Activated CD4-positive, alpha-beta T cell treated with anti-CD3 and anti-CD28 coated beads, Interleukin-2, amount 10 ng/mL, durations not matched to agents 7 days and 5 days (primary cell): ENCODE measurements at regions not wholly inside any gene's neighbourhood (a gene's known extent, or its start where the extent isn't known, plus 50 kb on each side); places are given as distances from the start of the nearest gene placed in this dataset.

Experiments
- CTCF ChIA-PET: fragments of 350-600 bp; sonication (Branson Sonifier 250); formaldehyde crosslinking; loops from one replicate; lab custom pipeline; 2021; ENCODE audit warnings: antibody characterized with exemption; lab: Charles Lee
- POLR2A ChIA-PET: fragments of 350-600 bp; sonication (Branson Sonifier 250); formaldehyde crosslinking; loops from one replicate; lab custom pipeline; 2021; ENCODE audit warnings: antibody characterized with exemption; lab: Charles Lee
- DNase-seq: peaks from one replicate; pipeline ENCODE4 v3.0.0-alpha.2; 2020
- H3K27ac Mint-ChIP-seq: one replicate; pipeline ENCODE4 v1.8.0; 2021; ENCODE audit warnings: mild to moderate bottlenecking, moderate library complexity, mixed read lengths
- H3K27me3 Mint-ChIP-seq: one replicate; pipeline ENCODE4 v1.8.0; 2021; ENCODE audit warnings: mixed read lengths
- H3K36me3 Mint-ChIP-seq: one replicate; pipeline ENCODE4 v1.8.0; 2021; ENCODE audit warnings: low read depth, mixed read lengths
- H3K4me1 Mint-ChIP-seq: one replicate; pipeline ENCODE4 v1.8.0; 2021; ENCODE audit warnings: mixed read lengths
- H3K4me3 Mint-ChIP-seq: one replicate; pipeline ENCODE4 v1.8.0; 2021; ENCODE audit warnings: mild to moderate bottlenecking, moderate library complexity, mixed read lengths
- H3K9me3 Mint-ChIP-seq: one replicate; pipeline ENCODE4 v1.8.0; 2021; ENCODE audit warnings: mixed read lengths

DNA sequence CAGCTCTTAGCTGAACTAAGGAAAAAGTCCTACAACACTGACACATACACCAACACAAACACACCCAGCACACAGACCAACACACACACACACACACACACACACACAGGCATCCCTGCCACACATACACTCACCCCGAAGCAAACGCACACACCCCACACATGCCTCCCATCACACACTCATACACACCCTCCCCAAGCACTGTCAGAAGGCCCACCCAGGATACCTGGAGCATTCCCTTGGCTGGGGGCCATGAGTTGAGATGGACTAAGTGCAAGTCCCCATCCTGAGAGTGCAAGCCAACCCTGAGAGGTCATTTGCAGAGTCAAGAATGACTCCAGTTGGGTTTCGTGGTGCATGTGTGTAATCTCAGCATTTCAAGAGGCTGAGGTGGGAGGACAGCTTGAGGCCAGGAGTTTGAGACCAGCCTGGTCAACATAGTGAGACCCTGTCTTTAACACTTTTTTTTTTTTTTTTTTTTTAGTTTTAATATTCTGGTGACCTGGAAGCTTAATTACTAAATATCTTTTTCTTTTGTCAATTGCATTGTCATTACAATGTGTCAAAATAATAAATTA is 117.3 kb downstream of the RHOU start:
- Mint-ChIP-seq H3K27ac (no peak overlapping the region), H3K9me3 (no peaks in the 10 kb centered on the region), H3K27me3 (peaks cover 19% of the 10 kb centered on the region), H3K36me3 (no peaks in the 10 kb centered on the region), H3K4me3 (no peak overlapping the region), H3K4me1 (no peaks in the 10 kb centered on the region)
- ChIA-PET CTCF (no interaction called here), POLR2A (no interaction called here)
- no peak for DNase-seq

DNA sequence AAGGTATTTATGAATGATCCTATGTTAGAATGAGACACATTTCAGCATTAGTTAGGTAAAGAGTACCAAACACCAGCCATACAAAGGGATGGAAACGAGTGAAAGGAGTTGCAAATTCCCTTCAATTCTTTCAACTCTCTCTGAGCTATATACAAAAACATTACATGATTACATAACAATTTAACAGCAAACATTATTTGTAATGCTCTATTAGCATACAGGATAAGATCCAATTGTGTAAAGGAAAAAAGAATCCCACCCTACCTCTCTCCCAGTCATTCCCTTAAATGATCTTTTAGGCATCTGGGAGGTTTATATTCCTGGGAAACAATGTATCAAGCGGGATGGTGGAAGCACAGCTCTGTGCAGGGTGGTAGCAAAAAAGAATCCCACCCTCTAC is 117.9 kb downstream of the RHOU start:
- no peak overlapping the region for H3K27ac Mint-ChIP-seq
- ChIA-PET POLR2A (no interaction called here), CTCF (no interaction called here)
- no peaks in the 10 kb centered on the region for H3K9me3 Mint-ChIP-seq
- H3K27me3 Mint-ChIP-seq, result peaks cover 19% of the 10 kb centered on the region
- H3K4me1 Mint-ChIP-seq, result no peaks in the 10 kb centered on the region
- no peak overlapping the region for H3K4me3 Mint-ChIP-seq
- DNase-seq, result no peak
- no peaks in the 10 kb centered on the region for H3K36me3 Mint-ChIP-seq

DNA sequence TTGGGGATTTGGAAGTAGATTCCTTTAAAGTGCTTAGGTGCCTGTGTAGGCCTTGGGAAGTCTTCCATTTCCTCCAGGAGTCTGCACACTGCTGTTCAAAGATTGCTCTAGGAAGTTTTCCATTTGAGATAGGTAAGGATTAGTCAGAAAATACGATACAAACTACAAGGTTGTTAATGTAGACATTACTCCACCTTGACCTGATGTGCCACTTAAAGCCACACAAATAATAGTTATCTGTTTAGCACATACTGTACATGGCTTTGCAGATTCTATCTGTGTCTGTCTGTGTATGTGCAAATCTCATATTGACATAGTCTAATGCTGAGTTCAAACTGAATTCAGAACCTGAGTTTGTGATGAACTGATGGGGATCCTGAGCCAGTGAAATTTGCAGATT is 118.4 kb downstream of the RHOU start:
- no peak for DNase-seq
- Mint-ChIP-seq H3K27me3 (peaks cover 22% of the 10 kb centered on the region), H3K36me3 (no peaks in the 10 kb centered on the region), H3K4me3 (no peak overlapping the region), H3K4me1 (no peaks in the 10 kb centered on the region), H3K9me3 (no peaks in the 10 kb centered on the region), H3K27ac (no peak overlapping the region)
- ChIA-PET POLR2A (no interaction called here), CTCF (no interaction called here)

DNA sequence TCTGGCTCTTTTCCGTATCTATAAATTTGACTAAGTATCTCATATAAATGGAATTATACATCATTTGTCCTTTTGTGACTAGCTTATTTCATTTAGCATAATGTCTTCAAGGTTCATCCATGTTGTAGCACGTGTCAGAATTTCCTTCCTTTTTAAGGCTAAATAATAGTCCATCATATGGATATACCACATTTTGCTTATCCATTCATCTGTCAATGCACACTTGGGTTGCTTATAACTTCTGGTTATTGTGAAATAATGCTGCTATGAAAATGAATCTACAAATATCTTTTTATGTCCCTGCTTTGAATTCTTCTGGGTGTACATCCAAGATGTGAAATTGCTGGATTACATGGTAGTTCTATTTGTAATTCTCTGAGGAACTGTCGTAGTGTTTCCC is 119.6 kb downstream of the RHOU start:
- no peak for DNase-seq
- POLR2A ChIA-PET, result no interaction called here
- Mint-ChIP-seq H3K4me1 (peaks cover 4% of the 10 kb centered on the region), H3K36me3 (no peaks in the 10 kb centered on the region), H3K27me3 (peaks cover 22% of the 10 kb centered on the region), H3K27ac (no peak overlapping the region), H3K4me3 (no peak overlapping the region), H3K9me3 (no peaks in the 10 kb centered on the region)
- CTCF ChIA-PET, result no interaction called here

DNA sequence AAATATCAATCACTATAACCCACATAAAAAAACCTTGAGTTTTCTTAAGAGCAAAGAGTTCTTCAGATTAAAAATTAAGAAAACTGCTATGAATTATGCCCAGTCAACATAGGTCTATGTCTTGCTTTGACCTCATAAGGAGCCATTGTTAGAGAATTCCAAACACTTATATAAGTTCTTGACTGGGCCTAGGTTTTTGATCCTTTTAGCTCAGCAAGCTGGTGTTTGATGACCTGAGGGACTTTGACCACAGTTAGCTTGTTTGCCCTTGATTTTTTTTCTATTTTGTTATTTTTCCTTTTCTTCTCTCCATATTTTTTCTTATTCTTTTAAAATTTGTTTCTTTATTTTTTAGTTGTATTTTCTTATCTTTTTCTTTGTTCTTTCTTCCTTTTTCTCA is 122.3 kb downstream of the RHOU start:
- H3K9me3 Mint-ChIP-seq, result no peaks in the 10 kb centered on the region
- POLR2A ChIA-PET, result no interaction called here
- H3K27me3 Mint-ChIP-seq, result peaks cover 20% of the 10 kb centered on the region

DNA sequence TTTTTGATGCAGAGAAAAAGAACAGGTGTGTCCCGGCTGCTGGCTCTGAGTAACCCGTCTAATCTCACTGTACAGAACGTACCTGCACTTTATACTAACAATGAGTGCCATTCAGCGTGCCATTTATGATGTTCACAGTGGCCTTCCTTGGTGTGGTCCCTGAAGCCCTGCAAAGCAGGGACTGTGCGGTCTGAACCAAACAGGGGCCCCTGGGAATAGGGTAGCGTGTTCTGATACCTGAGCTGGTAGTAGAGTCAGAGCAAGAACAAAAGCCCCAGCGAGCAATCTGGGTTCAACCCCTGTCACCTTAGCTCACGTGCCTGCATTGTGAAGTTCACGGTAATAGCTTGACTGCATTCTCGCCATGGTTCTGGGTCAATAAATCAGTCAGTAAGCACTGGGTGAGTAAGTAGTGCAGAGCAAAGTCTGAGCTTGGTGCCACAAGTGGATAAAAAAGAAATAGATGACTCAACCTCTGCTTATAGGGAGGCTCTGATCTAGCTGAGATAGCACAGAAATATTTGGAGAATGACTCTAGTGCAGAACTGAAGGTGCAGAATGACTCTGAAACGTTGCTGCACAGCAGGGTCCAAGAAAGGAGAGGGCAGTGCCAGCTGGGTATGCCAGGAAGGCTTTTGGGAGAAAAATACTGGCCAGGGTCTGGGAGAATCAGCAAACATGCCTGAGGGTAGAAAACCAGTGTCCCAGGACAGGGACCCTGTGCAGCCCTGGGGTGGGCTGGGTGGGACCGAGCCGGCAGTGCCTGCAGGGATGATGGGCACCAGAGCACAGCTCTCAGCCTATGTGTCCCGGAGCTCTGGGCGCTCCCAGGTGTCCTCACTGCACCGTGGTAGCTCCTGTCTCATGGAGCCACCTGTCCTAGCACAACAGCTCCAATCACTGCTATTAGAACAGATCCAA is 125.9 kb downstream of the RHOU start:
- H3K27me3 Mint-ChIP-seq, result peaks cover 8% of the 10 kb centered on the region
- no peak for DNase-seq
- H3K4me3 Mint-ChIP-seq, result no peak overlapping the region
- CTCF ChIA-PET, result interaction anchor here (0.9 to 1.3 kb wide), 2 partner anchors 336 to 367 kb away, joined by 3 read pairs; no protein-coding TSS in a partner anchor
- POLR2A ChIA-PET, result no interaction called here
- peaks cover 48% of the 10 kb centered on the region for H3K4me1 Mint-ChIP-seq
- no peaks in the 10 kb centered on the region for H3K9me3 Mint-ChIP-seq
- peak overlapping the region; percentile 15 for H3K27ac Mint-ChIP-seq
- H3K36me3 Mint-ChIP-seq, result peaks cover 3% of the 10 kb centered on the region

More for the DNA sequence above, 122.3 kb downstream of the RHOU start:
- Mint-ChIP-seq H3K27ac (no peak overlapping the region), H3K4me3 (no peak overlapping the region), H3K4me1 (peaks cover 19% of the 10 kb centered on the region), H3K36me3 (no peaks in the 10 kb centered on the region)
- CTCF ChIA-PET, result interaction anchor here (0.6 to 1.3 kb wide), 3 partner anchors 24 to 364 kb away, joined by 3 to 4 read pairs (median 3); no protein-coding TSS in a partner anchor
- no peak for DNase-seq

DNA sequence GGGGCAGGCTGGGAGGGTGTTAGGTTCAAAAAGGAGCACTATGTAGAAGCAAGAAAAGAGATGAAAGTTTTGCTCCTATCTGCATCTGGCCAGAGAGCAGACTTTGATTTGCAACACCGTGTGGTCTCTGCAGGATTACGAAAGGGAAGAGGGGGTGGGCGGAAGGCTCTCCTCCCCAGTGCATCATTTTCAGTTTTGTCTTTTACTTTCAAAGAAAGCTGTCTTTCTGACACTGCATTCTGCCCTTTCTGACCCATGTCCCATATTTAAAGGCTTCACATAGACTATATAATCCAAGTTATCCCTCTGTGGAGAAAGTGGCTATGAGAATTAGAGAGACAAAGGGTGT is 126.5 kb downstream of the RHOU start:
- H3K9me3 Mint-ChIP-seq, result no peaks in the 10 kb centered on the region
- H3K27me3 Mint-ChIP-seq, result peaks cover 5% of the 10 kb centered on the region
- H3K27ac Mint-ChIP-seq, result no peak overlapping the region
- CTCF ChIA-PET, result interaction anchor here (1.3 kb wide), 1 partner anchor 335 kb away, joined by 3 read pairs; no protein-coding TSS in a partner anchor
- H3K4me3 Mint-ChIP-seq, result no peak overlapping the region
- POLR2A ChIA-PET, result no interaction called here
- peaks cover 48% of the 10 kb centered on the region for H3K4me1 Mint-ChIP-seq
- H3K36me3 Mint-ChIP-seq, result peaks cover 3% of the 10 kb centered on the region
- DNase-seq, result no peak

DNA sequence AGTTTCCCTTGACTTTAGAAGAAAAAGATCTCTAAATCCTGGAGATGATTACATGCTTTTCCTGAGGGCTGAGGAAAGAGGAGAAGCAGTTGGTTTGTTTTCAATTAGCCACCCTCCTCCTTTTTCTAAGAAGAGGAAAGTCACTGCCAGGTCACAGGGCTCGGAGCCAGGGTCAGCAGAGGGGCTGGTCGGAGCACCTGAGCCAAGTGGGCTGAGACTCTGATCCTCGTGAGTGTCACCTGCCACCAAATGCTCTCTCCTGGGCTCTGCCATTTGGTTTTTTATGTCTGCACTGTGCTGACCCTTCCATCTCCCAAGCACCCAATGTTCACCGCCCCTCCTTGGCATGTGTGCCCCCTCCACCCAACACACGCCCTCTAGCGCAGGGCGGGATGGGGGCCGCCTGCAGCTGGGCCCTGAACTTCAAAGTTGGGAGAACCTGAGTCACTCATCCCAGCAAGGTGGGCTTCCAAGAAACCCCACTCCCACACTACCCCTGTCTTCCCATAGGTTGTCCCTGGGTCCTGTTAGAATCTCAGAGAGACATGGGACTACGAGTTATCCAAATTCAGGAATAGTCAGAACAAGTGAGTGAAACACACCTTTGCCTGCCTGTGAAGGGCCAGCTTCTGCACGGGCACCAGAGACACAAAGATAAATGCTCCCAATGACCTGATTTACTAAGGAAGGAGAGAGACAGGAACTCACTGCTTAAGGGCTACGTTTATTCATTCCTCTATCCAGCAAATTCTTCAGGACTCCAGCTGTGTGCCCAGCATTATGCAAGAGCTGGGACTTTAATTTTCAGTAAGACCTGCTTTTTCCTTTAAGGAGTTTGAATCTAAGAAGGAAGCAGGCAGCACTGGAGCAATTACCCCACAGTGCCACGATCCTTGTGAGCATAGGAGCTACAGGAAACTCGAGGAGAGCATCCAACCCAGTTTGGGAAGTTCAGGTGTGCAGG is 127.5 kb downstream of the RHOU start:
- Mint-ChIP-seq H3K36me3 (peaks cover 3% of the 10 kb centered on the region), H3K9me3 (no peaks in the 10 kb centered on the region), H3K27ac (peak overlapping the region; percentile 78), H3K27me3 (peaks cover 3% of the 10 kb centered on the region), H3K4me3 (no peak overlapping the region), H3K4me1 (peaks cover 53% of the 10 kb centered on the region)
- DNase-seq, result no peak
- ChIA-PET CTCF (interaction anchor here (0.9 kb wide), 1 partner anchor 15 kb away, joined by 3 read pairs; no protein-coding TSS in a partner anchor), POLR2A (no interaction called here)

DNA sequence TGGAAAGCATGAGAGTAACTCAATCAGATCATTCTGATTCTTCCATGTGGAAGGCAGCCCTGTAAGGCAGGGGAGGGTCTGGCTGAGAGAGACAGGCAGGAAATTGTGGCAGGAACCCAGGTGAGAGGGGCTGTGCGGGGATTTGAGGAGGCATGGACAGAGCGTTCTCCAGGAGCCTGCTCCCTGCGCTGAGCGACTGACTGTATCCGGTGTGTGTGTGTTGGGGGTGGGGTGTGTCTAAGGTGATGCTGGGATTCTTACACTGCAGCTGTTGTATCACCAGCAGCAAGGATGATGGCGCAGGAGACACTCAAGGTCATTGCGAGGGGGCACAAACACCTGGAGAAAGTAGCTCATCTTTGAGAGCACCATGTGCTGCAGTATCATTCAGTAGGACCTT is 128.5 kb downstream of the RHOU start:
- H3K27me3 Mint-ChIP-seq, result no peaks in the 10 kb centered on the region
- ChIA-PET POLR2A (no interaction called here), CTCF (interaction anchor here (0.9 kb wide), 1 partner anchor 16 kb away, joined by 3 read pairs; no protein-coding TSS in a partner anchor)
- peak overlapping the region; percentile 78 for H3K27ac Mint-ChIP-seq
- H3K36me3 Mint-ChIP-seq, result peaks cover 3% of the 10 kb centered on the region
- no peak overlapping the region for H3K4me3 Mint-ChIP-seq
- H3K4me1 Mint-ChIP-seq, result peaks cover 56% of the 10 kb centered on the region
- H3K9me3 Mint-ChIP-seq, result no peaks in the 10 kb centered on the region
- DNase-seq, result no peak

DNA sequence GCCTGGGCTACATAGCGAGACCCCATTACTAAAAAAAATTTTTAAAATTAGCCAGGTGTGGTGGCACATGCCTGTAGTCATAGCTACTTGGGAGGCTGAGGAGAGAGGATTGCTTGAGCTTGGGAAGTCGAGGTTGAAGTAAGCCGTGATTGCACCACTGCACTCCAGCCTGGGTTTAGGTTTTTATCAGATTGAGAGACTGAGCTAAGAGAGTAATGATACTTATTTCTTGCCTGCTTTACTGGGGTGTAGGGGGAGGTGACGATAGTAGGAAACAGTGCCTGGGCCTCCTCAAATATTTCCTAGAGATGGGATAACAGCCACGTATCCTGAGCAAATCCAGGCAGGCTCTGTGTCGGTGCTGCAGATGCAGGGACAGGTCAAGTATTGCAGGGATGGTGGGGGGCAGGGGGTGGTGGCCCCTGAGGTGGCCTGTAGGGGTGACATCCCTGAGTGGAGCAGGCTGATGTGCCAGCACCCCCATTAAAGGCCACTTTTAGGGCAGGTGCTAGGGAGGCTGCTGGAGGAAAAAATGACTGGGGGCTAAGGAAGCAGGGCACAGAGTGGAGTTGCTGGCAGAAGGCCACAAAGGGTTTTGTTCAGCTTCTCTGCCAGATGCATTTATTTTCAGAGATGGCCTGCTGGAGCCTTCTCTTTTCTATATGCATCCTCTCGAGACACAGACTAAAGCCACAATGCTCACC is 130.5 kb downstream of the RHOU start:
- ChIA-PET POLR2A (no interaction called here), CTCF (interaction anchor here (1.2 kb wide), 1 partner anchor 124 kb away, joined by 3 read pairs; no protein-coding TSS in a partner anchor)
- Mint-ChIP-seq H3K27me3 (no peaks in the 10 kb centered on the region), H3K9me3 (no peaks in the 10 kb centered on the region), H3K36me3 (peaks cover 3% of the 10 kb centered on the region), H3K4me3 (no peak overlapping the region), H3K4me1 (peaks cover 51% of the 10 kb centered on the region), H3K27ac (peak overlapping the region; percentile 51)
- no peak for DNase-seq

DNA sequence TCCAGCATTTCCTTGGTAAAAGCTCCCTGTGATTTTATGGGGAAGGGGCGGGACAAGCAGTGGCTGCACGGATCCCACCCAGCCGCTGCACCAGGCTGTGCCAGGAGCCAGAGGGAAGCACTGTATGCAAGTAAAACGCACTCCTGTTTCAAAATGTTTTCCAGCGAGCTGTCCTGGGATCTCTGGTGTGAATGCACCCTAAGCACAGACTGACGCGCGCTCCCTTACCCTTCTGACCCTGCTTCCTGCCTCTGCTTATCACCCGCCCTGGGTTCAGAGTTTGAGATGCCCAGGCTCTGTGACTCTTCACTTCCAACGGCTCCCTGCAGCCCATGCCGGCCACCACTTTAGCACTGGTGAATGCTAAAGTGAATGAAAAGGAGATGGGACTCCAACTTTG is 131.2 kb downstream of the RHOU start:
- H3K27ac Mint-ChIP-seq, result no peak overlapping the region
- no peak overlapping the region for H3K4me3 Mint-ChIP-seq
- peaks cover 3% of the 10 kb centered on the region for H3K36me3 Mint-ChIP-seq
- CTCF ChIA-PET, result interaction anchor here (1.2 kb wide), 1 partner anchor 125 kb away, joined by 3 read pairs; no protein-coding TSS in a partner anchor
- H3K4me1 Mint-ChIP-seq, result peaks cover 45% of the 10 kb centered on the region
- no peak for DNase-seq
- H3K9me3 Mint-ChIP-seq, result no peaks in the 10 kb centered on the region
- H3K27me3 Mint-ChIP-seq, result no peaks in the 10 kb centered on the region
- POLR2A ChIA-PET, result no interaction called here
